ENCODE measurements at regions not wholly inside any gene's neighbourhood (a gene's known extent, or its start where the extent isn't known, plus 50 kb on each side); places are given as distances from the start of the nearest gene placed in this dataset.

GRCh38 chr2:90076311-90076710, 1384.8 kb downstream of the RPIA start:
- no peak for TF ChIP-seq CTCF (IDR thresholded peaks at IDR 0.05)
- TF ChIP-seq TCF7L2 (IDR thresholded peaks at IDR 0.05; ENCODE audit: low read depth, low read length): no peak
- no peak for TF ChIP-seq POLR2AphosphoS5 (IDR thresholded peaks at IDR 0.05; ENCODE audit: low read depth, low read length)
- no peak for TF ChIP-seq SIN3A (IDR thresholded peaks at IDR 0.05; ENCODE audit: borderline replicate concordance, insufficient read depth, low read depth, low read length)
- no peak for TF ChIP-seq REST (IDR thresholded peaks at IDR 0.05; ENCODE audit: insufficient read depth in 1 of 2, low read depth in 2 of 2, low read length in 1 of 2)

Measured in Panc1 (cell line).